HG03460 (cell line): ENCODE measurements at regions not wholly inside any gene's neighbourhood (a gene's known extent, or its start where the extent isn't known, plus 50 kb on each side); places are given as distances from the start of the nearest gene placed in this dataset.

Source experiments
- ATAC-seq: cut with Tn5 transposase; IDR thresholded peaks from one replicate; pipeline ENCODE4 v1.9.1; 2021; ENCODE audit not compliant: unreplicated experiment

GRCh38 chr2:9771101-9771449 is 72.2 kb upstream of the TAF1B start:
- ATAC-seq, result no peak

GRCh38 chr2:9771481-9772017 is 71.7 kb upstream of the TAF1B start:
- no peak for ATAC-seq

- no peak for ATAC-seq
Observed at GRCh38 chr2:9772035-9772998, 71.0 kb upstream of the TAF1B start.

GRCh38 chr2:9772999-9773902 is 70.0 kb upstream of the TAF1B start:
- no peak for ATAC-seq

GRCh38 chr2:9773903-9774239 is 69.4 kb upstream of the TAF1B start:
- ATAC-seq, result no peak

GRCh38 chr2:9774266-9774665 is 69.0 kb upstream of the TAF1B start:
- ATAC-seq, result no peak

GRCh38 chr2:9775351-9775750 is 67.9 kb upstream of the TAF1B start:
- ATAC-seq, result no peak

GRCh38 chr2:9775999-9776712 is 67.1 kb upstream of the TAF1B start:
- ATAC-seq, result no peak

GRCh38 chr2:9777081-9777480 is 66.2 kb upstream of the TAF1B start:
- ATAC-seq, result no peak

GRCh38 chr2:9778012-9778411 is 65.3 kb upstream of the TAF1B start:
- ATAC-seq, result no peak

- ATAC-seq, result no peak
Observed at GRCh38 chr2:9778471-9779316, 64.6 kb upstream of the TAF1B start.

- ATAC-seq, result no peak
Observed at GRCh38 chr2:9779596-9780264, 63.5 kb upstream of the TAF1B start.

- ATAC-seq, result no peak
Observed at GRCh38 chr2:9780368-9781130, 62.7 kb upstream of the TAF1B start.

GRCh38 chr2:9781252-9781651 is 62.0 kb upstream of the TAF1B start:
- ATAC-seq, result no peak

GRCh38 chr2:9782197-9782719 is 61.0 kb upstream of the TAF1B start:
- no peak for ATAC-seq

GRCh38 chr2:9789371-9789770 is 53.9 kb upstream of the TAF1B start:
- ATAC-seq, result no peak

- ATAC-seq, result no peak
Observed at GRCh38 chr2:9790702-9791225, 52.5 kb upstream of the TAF1B start.

GRCh38 chr2:9791711-9792110 is 51.6 kb upstream of the TAF1B start:
- ATAC-seq, result no peak
